ENCODE measurements at regions not wholly inside any gene's neighbourhood (a gene's known extent, or its start where the extent isn't known, plus 50 kb on each side); places are given as distances from the start of the nearest gene placed in this dataset.
"Not testable (repeated sequence)": the region's sequence is repeated elsewhere in the genome, so short reads cannot be mapped to it uniquely, and the experiment has no call there.

GRCh38 chr1:181179279-181179986 lies 90.9 kb downstream of the IER5 start:
- peaks cover 20% of the 10 kb centered on the region for H3K27me3 Mint-ChIP-seq
- H3K9me3 Mint-ChIP-seq = no peaks in the 10 kb centered on the region
- no peak overlapping the region for H3K4me3 Mint-ChIP-seq
- no peaks in the 10 kb centered on the region for H3K4me1 Mint-ChIP-seq (ENCODE audit: low read depth)
- no peak overlapping the region for H3K27ac Mint-ChIP-seq
- no peaks in the 10 kb centered on the region for H3K36me3 Mint-ChIP-seq (ENCODE audit: low read depth)
- intact Hi-C loops (cut with micrococcal nuclease) = no loop called here

- Mint-ChIP-seq H3K36me3 (ENCODE audit: low read depth) (no peaks in the 10 kb centered on the region), H3K4me3 (no peak overlapping the region), H3K27ac (no peak overlapping the region), H3K27me3 (peaks cover 23% of the 10 kb centered on the region), H3K9me3 (no peaks in the 10 kb centered on the region), H3K4me1 (ENCODE audit: low read depth) (no peaks in the 10 kb centered on the region)
- intact Hi-C loops (cut with micrococcal nuclease) = no loop called here
Observed at GRCh38 chr1:181179987-181180365, 91.5 kb downstream of the IER5 start.

- H3K36me3 Mint-ChIP-seq (ENCODE audit: low read depth) = no peaks in the 10 kb centered on the region
- H3K27ac Mint-ChIP-seq = no peak overlapping the region
- no peak overlapping the region for H3K4me3 Mint-ChIP-seq
- H3K4me1 Mint-ChIP-seq (ENCODE audit: low read depth) = no peaks in the 10 kb centered on the region
- H3K9me3 Mint-ChIP-seq = no peaks in the 10 kb centered on the region
- intact Hi-C loops (cut with micrococcal nuclease) = no loop called here
- peaks cover 26% of the 10 kb centered on the region for H3K27me3 Mint-ChIP-seq
Observed at GRCh38 chr1:181180407-181181031, 92.0 kb downstream of the IER5 start.

GRCh38 chr1:181181792-181182585 lies 93.5 kb downstream of the IER5 start:
- H3K27me3 Mint-ChIP-seq = peaks cover 30% of the 10 kb centered on the region
- no peaks in the 10 kb centered on the region for H3K4me1 Mint-ChIP-seq (ENCODE audit: low read depth)
- H3K27ac Mint-ChIP-seq = no peak overlapping the region
- no peaks in the 10 kb centered on the region for H3K36me3 Mint-ChIP-seq (ENCODE audit: low read depth)
- intact Hi-C loops (cut with micrococcal nuclease) = no loop called here
- no peaks in the 10 kb centered on the region for H3K9me3 Mint-ChIP-seq
- no peak overlapping the region for H3K4me3 Mint-ChIP-seq

- H3K4me3 Mint-ChIP-seq = no peak overlapping the region
- H3K4me1 Mint-ChIP-seq (ENCODE audit: low read depth) = peaks cover 1% of the 10 kb centered on the region
- H3K9me3 Mint-ChIP-seq = no peaks in the 10 kb centered on the region
- H3K27ac Mint-ChIP-seq = no peak overlapping the region
- H3K36me3 Mint-ChIP-seq (ENCODE audit: low read depth) = no peaks in the 10 kb centered on the region
- intact Hi-C loops (cut with micrococcal nuclease) = no loop called here
- H3K27me3 Mint-ChIP-seq = peaks cover 33% of the 10 kb centered on the region
Observed at GRCh38 chr1:181184621-181185020, 96.1 kb downstream of the IER5 start.

GRCh38 chr1:181185461-181185860 lies 97.0 kb downstream of the IER5 start:
- Mint-ChIP-seq H3K9me3 (no peaks in the 10 kb centered on the region), H3K27ac (no peak overlapping the region), H3K36me3 (ENCODE audit: low read depth) (no peaks in the 10 kb centered on the region), H3K27me3 (peaks cover 28% of the 10 kb centered on the region), H3K4me1 (ENCODE audit: low read depth) (peaks cover 6% of the 10 kb centered on the region), H3K4me3 (no peak overlapping the region)
- intact Hi-C loops (cut with micrococcal nuclease) = no loop called here

GRCh38 chr1:181186133-181186532 lies 97.6 kb downstream of the IER5 start:
- H3K36me3 Mint-ChIP-seq (ENCODE audit: low read depth); H3K9me3 Mint-ChIP-seq; intact Hi-C loops (cut with micrococcal nuclease); H3K27ac Mint-ChIP-seq; H3K4me3 Mint-ChIP-seq; H3K4me1 Mint-ChIP-seq (ENCODE audit: low read depth): not testable (repeated sequence)
- H3K27me3 Mint-ChIP-seq = peaks cover 32% of the 10 kb centered on the region

- Mint-ChIP-seq H3K4me1 (ENCODE audit: low read depth) (peaks cover 6% of the 10 kb centered on the region), H3K4me3 (no peak overlapping the region)
Observed at GRCh38 chr1:181187337-181188126, 99.0 kb downstream of the IER5 start.

GRCh38 chr1:181189245-181189644 lies 100.7 kb downstream of the IER5 start:
- intact Hi-C loops (cut with micrococcal nuclease) = no loop called here
- Mint-ChIP-seq H3K9me3 (no peaks in the 10 kb centered on the region), H3K36me3 (ENCODE audit: low read depth) (no peaks in the 10 kb centered on the region), H3K27ac (no peak overlapping the region), H3K4me3 (no peak overlapping the region), H3K4me1 (ENCODE audit: low read depth) (peaks cover 6% of the 10 kb centered on the region), H3K27me3 (peaks cover 31% of the 10 kb centered on the region)

More at GRCh38 chr1:181187337-181188126, 99.0 kb downstream of the IER5 start:
- intact Hi-C loops (cut with micrococcal nuclease) = no loop called here
- H3K27me3 Mint-ChIP-seq = peaks cover 36% of the 10 kb centered on the region
- H3K9me3 Mint-ChIP-seq = no peaks in the 10 kb centered on the region
- H3K27ac Mint-ChIP-seq = no peak overlapping the region
- H3K36me3 Mint-ChIP-seq (ENCODE audit: low read depth) = no peaks in the 10 kb centered on the region

- Mint-ChIP-seq H3K4me3 (no peak overlapping the region), H3K27ac (no peak overlapping the region), H3K9me3 (no peaks in the 10 kb centered on the region), H3K4me1 (ENCODE audit: low read depth) (peaks cover 6% of the 10 kb centered on the region), H3K36me3 (ENCODE audit: low read depth) (no peaks in the 10 kb centered on the region), H3K27me3 (peaks cover 29% of the 10 kb centered on the region)
- intact Hi-C loops (cut with micrococcal nuclease) = loop anchor here (1.0 kb wide), 1 partner anchor 235 kb away; no protein-coding TSS in a partner anchor
Observed at GRCh38 chr1:181189691-181190363, 101.3 kb downstream of the IER5 start.

- intact Hi-C loops (cut with micrococcal nuclease) = loop anchor here (1.0 kb wide), 1 partner anchor 235 kb away; no protein-coding TSS in a partner anchor
- peaks cover 6% of the 10 kb centered on the region for H3K4me1 Mint-ChIP-seq (ENCODE audit: low read depth)
- H3K27ac Mint-ChIP-seq = no peak overlapping the region
- H3K4me3 Mint-ChIP-seq = no peak overlapping the region
- peaks cover 27% of the 10 kb centered on the region for H3K27me3 Mint-ChIP-seq
- no peaks in the 10 kb centered on the region for H3K9me3 Mint-ChIP-seq
- no peaks in the 10 kb centered on the region for H3K36me3 Mint-ChIP-seq (ENCODE audit: low read depth)
Observed at GRCh38 chr1:181190364-181191035, 102.0 kb downstream of the IER5 start.

GRCh38 chr1:181191494-181192040 lies 103.1 kb downstream of the IER5 start:
- no peaks in the 10 kb centered on the region for H3K9me3 Mint-ChIP-seq
- intact Hi-C loops (cut with micrococcal nuclease) = no loop called here
- H3K4me1 Mint-ChIP-seq (ENCODE audit: low read depth) = peaks cover 6% of the 10 kb centered on the region
- no peaks in the 10 kb centered on the region for H3K36me3 Mint-ChIP-seq (ENCODE audit: low read depth)
- H3K27me3 Mint-ChIP-seq = peaks cover 24% of the 10 kb centered on the region
- H3K4me3 Mint-ChIP-seq = no peak overlapping the region
- no peak overlapping the region for H3K27ac Mint-ChIP-seq
